WERI-Rb-1 (cell line): ENCODE measurements at regions not wholly inside any gene's neighbourhood (a gene's known extent, or its start where the extent isn't known, plus 50 kb on each side); places are given as distances from the start of the nearest gene placed in this dataset.
"Not testable (repeated sequence)": the region's sequence is repeated elsewhere in the genome, so short reads cannot be mapped to it uniquely, and the experiment has no call there.

Source experiments
- DNase-seq: peaks from one replicate; pipeline ENCODE4 v3.0.0-alpha.2; 2020
- H3K27ac ChIP-seq: fragments of 250-450 bp; sonication (Bioruptor Pico); 2 replicates; pipeline ENCODE4 v1.5.1; 2020; ENCODE audit warnings: mild to moderate bottlenecking, moderate library complexity
- H3K27me3 ChIP-seq: fragments of 250-450 bp; sonication (Bioruptor Pico); 2 replicates; pipeline ENCODE4 v1.5.1; 2021; ENCODE audit warnings: mild to moderate bottlenecking, low read depth, moderate library complexity; ENCODE audit not compliant: insufficient read depth, severe bottlenecking
- H3K36me3 ChIP-seq: fragments of 250-450 bp; sonication (Bioruptor Pico); 2 replicates; pipeline ENCODE4 v1.5.1; 2020; ENCODE audit warnings: mild to moderate bottlenecking, moderate library complexity
- H3K4me3 ChIP-seq: 2 replicates; pipeline ENCODE4 v1.5.1; 2011; ENCODE audit warnings: low read depth, mild to moderate bottlenecking, control low read depth, low read length
- H3K9me3 ChIP-seq: fragments of 250-450 bp; sonication (Bioruptor Pico); 2 replicates; pipeline ENCODE4 v1.5.1; 2021; ENCODE audit warnings: mild to moderate bottlenecking, moderate library complexity; ENCODE audit not compliant: severe bottlenecking
- TF ChIP-seq, protein P1 (sequence below): IDR thresholded peaks from 2 replicates; pipeline ENCODE4 v1.5.1; 2011; ENCODE audit warnings: low read depth, mild to moderate bottlenecking, control low read depth, inconsistent platforms, low read length

DNA sequence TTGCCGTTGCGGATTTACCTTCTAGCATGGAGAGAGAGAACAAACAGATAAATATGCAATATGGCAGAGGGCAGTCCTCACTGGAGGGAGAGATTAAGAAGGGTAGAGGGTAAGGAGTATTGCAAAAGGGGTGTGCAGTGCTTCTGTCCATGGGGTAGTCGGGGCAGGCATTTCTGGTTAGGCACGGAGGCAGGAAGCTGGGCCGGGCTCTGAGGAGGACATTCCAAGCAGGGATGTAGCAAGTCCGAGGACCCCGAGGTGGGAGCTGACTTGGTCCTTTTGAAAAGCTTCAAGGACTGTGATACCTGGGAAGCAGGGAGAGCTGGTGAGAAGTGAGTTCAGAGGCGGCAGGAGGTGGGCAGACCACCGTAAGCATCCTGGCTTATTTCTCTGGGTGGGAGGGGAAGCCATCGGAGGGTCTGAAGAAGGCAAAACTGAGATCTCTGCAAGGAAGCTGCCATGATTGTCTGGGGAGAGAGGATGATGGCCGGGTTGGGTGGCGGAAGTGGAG, 214.9 kb downstream of the FGF9 start:
- no peak for DNase-seq
- Histone ChIP-seq H3K27ac (no peak overlapping the region), H3K9me3 (no peaks in the 10 kb centered on the region), H3K36me3 (no peaks in the 10 kb centered on the region), H3K4me3 (no peak overlapping the region), H3K27me3 (peaks cover 78% of the 10 kb centered on the region)
- TF ChIP-seq, protein P1, sequence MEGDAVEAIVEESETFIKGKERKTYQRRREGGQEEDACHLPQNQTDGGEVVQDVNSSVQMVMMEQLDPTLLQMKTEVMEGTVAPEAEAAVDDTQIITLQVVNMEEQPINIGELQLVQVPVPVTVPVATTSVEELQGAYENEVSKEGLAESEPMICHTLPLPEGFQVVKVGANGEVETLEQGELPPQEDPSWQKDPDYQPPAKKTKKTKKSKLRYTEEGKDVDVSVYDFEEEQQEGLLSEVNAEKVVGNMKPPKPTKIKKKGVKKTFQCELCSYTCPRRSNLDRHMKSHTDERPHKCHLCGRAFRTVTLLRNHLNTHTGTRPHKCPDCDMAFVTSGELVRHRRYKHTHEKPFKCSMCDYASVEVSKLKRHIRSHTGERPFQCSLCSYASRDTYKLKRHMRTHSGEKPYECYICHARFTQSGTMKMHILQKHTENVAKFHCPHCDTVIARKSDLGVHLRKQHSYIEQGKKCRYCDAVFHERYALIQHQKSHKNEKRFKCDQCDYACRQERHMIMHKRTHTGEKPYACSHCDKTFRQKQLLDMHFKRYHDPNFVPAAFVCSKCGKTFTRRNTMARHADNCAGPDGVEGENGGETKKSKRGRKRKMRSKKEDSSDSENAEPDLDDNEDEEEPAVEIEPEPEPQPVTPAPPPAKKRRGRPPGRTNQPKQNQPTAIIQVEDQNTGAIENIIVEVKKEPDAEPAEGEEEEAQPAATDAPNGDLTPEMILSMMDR, result no peak

DNA sequence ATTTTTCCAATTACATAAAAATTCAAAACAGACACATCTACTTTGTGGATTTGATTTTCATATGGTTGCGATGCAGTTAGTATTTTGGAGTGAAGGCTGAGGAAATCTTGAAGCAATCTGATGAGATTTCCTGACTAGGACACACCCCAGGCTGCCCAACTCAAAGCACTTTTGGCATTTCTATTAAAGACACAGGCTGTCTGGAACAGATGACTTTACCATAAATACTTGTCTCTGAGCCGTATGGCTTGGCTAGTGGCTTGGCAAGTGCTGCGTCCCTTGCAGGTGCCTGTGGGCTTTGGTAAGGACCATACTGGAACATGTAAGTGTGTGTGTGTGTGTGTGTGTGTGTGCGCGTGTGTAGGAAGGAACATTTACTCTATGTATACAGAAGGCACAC, 218.8 kb downstream of the FGF9 start:
- Histone ChIP-seq H3K9me3 (no peaks in the 10 kb centered on the region), H3K27me3 (peaks cover 78% of the 10 kb centered on the region), H3K4me3 (no peak overlapping the region), H3K27ac (no peak overlapping the region), H3K36me3 (no peaks in the 10 kb centered on the region)
- TF ChIP-seq, protein P1, result no peak
- DNase-seq, result no peak

DNA sequence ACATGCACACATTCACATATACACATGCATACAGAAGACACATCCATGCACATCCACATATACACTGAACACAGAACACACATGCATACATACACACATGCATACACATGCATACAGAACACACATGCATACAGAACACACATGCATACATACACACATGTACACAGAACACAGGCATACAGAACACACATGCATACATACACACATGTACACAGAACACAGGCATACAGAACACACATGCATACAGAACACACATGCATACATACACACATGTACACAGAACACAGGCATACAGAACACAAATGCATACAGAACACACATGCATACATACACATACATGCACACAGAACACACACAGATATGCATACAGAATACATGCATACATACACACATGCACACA, 219.3 kb downstream of the FGF9 start:
- not testable (repeated sequence) for H3K36me3 ChIP-seq, H3K27ac ChIP-seq, H3K9me3 ChIP-seq, H3K4me3 ChIP-seq, DNase-seq
- H3K27me3 ChIP-seq, result peaks cover 76% of the 10 kb centered on the region

DNA sequence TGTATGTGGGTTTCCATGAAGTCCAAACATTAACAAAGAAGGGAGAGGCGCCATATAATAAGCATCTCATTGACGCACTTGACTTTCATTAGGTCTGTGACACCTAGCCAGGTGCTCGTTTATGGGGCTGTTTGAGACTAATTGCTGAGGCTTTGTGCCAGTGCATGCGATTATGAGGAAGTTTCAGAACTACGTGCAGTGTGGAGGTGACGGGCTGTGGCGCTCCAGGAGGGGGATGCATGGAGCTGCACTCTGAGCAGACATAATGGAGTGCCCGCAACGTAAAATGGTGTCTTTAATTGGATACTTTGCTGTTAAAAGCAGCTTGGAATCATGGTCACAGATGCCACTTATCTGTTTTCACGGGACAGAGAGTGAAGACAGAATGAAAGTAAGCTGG, 223.2 kb downstream of the FGF9 start:
- Histone ChIP-seq H3K27me3 (peaks cover 78% of the 10 kb centered on the region), H3K4me3 (no peak overlapping the region), H3K27ac (no peak overlapping the region), H3K36me3 (no peaks in the 10 kb centered on the region), H3K9me3 (no peaks in the 10 kb centered on the region)
- DNase-seq, result no peak
- TF ChIP-seq, protein P1, result no peak

DNA sequence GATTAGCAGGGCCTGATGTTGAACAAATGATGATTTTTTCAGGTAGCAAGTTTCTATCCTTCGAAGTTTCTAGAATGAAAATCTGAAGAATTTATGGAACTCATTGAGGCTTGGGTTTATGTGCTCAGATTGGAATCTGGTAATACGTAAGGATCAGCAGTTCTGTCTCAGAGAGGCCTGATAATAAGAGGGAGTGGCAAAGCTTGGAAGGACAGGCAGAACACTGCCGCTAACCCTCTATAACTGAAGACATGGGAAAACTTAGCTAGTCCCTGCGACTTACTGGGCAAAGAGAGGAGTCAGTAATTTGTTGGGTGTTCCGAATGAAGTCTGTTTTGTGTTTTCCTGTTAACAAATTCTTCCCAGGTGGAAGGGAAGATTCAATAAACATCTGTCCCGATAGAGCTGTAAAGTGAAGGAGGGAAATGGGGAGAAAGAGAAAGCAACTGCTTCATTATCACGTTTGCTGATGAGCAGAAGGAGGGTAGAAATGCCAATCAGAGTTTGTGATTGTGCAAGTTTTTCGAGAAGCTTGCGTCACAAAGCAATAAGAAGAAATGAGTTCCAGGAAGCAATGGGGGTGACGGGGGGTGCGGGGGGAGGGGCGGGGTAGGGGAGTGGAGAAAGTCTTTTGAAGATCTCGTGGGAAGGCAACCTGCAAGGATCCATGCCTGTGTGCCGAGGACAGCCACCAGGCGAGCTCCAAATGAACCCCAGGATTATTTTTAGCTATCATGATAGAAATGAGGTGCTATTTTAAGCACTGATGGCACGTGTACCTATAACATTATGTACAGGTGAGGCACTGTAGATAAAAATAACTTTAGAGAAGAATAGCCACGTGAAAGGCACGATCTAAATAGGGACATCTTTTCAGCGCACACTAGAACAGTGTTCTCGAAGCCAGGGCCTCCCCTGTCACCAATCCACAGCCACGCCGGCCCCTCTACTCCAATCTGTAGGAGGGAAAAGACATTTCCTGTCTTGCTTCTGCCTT, 224.1 kb downstream of the FGF9 start:
- TF ChIP-seq, protein P1, result no peak
- no peak for DNase-seq

DNA sequence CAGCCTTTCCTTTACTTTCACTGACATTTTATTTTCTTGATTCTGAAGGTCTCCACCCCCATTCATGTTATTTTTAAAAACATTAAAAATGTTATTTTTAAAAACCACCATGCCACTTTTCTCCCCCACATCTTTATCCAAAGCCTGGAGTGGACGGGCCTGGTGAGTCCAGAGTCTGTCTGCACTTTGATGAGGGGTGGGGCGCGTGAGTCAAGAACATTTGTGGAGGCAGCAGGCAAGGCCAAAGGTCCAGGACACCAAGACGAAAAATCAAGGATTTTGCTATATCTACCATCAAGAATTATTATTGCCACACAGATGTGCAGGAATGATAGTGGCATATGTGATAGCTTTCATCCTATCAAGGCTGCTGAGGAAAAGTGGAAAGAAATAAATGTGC, 224.9 kb downstream of the FGF9 start:
- H3K36me3 ChIP-seq, result no peaks in the 10 kb centered on the region
- no peak overlapping the region for H3K4me3 ChIP-seq
- no peak for DNase-seq
- TF ChIP-seq, protein P1, result no peak
- H3K27ac ChIP-seq, result no peak overlapping the region
- no peaks in the 10 kb centered on the region for H3K9me3 ChIP-seq
- H3K27me3 ChIP-seq, result peaks cover 91% of the 10 kb centered on the region

More for the DNA sequence above, 224.1 kb downstream of the FGF9 start:
- Histone ChIP-seq H3K36me3 (no peaks in the 10 kb centered on the region), H3K9me3 (no peaks in the 10 kb centered on the region), H3K27me3 (peaks cover 86% of the 10 kb centered on the region), H3K4me3 (no peak overlapping the region), H3K27ac (no peak overlapping the region)
